Activated T-cell treated with anti-CD3 and anti-CD28 coated beads, Interleukin-2, amount 50 U/mL, for 72 hours (primary cell): ENCODE measurements at regions not wholly inside any gene's neighbourhood (a gene's known extent, or its start where the extent isn't known, plus 50 kb on each side); places are given as distances from the start of the nearest gene placed in this dataset.

Source experiments
- ATAC-seq, 2 donors: fragments of 150-1000 bp; cut with Tn5 transposase; replicated peaks in 1 of 2; 2 replicates each; pipeline ENCODE4 v1.10.0; 2021; ENCODE audit warnings: moderate library complexity in 2 of 2, mild to moderate bottlenecking in 1 of 2
- DNase-seq, 2 donors: peaks; one replicate each; pipeline ENCODE4 v3.0.0; 2021 to 2022; ENCODE audit warnings: mixed read lengths in 1 of 2
- H3K27ac Mint-ChIP-seq: one replicate; pipeline ENCODE4 v1.8.0; 2022; ENCODE audit warnings: mild to moderate bottlenecking, moderate library complexity, mixed read lengths
- H3K27me3 Mint-ChIP-seq: one replicate; pipeline ENCODE4 v1.8.0; 2022; ENCODE audit warnings: low read depth, mixed read lengths
- H3K36me3 Mint-ChIP-seq, 2 donors: one replicate each; pipeline ENCODE4 v1.8.0; 2022; ENCODE audit warnings: mixed read lengths in 2 of 2, mild to moderate bottlenecking in 1 of 2; ENCODE audit not compliant: insufficient read depth in 2 of 2
- H3K4me1 Mint-ChIP-seq: one replicate; pipeline ENCODE4 v1.8.0; 2022; ENCODE audit warnings: low read depth, mixed read lengths
- H3K4me3 Mint-ChIP-seq, 2 donors: one replicate each; pipeline ENCODE4 v1.8.0; 2022; ENCODE audit warnings: mild to moderate bottlenecking in 2 of 2, mixed read lengths in 2 of 2, moderate library complexity in 2 of 2
- H3K9me3 Mint-ChIP-seq, 2 donors: one replicate each; pipeline ENCODE4 v1.8.0; 2022; ENCODE audit warnings: mixed read lengths in 2 of 2

DNA sequence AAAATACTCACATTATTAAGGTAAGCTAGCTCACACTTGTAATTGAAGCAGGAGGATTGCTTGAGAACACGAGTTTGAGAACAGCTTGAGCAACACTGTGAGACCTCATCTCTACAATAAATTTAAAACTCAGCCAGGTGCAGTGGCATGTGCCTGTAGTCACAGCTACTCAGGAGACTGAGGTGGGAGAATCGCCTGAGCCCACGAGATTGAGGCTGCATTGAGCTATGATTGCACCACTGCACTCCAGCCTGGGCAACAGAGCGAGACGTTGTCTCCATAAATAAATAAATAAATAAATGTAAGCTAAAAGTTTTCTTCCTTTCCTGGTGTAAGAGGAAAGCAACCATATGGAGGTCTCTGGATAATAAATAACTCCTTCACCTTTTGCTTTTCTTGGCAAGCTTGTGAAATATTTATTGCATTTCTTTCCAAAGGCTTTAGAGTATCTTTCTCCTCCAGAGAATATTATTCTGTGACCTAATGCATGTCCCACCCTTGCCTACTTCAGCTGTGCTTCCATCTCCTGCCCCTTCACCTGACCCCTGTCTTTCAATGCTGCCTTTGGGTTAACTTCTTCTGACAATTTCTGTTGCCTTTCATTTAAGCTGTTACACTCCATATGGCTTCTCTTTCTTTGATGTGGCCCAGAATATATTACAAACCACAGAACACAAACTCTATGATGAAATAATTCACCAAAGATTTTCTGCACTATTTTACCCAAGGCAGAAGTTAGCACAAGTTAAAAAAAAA is 280.7 kb upstream of the RND3 start:
- ATAC-seq (no peak), DNase-seq (no peak)
- no peaks in the 10 kb centered on the region for H3K27me3 Mint-ChIP-seq
- H3K9me3 Mint-ChIP-seq = peaks cover 0 to 4% of the 10 kb centered on the region in 2 donors
- no peak overlapping the region for H3K27ac Mint-ChIP-seq
- H3K4me3 Mint-ChIP-seq = no peak overlapping the region
- no peaks in the 10 kb centered on the region for H3K4me1 Mint-ChIP-seq
- no peaks in the 10 kb centered on the region for H3K36me3 Mint-ChIP-seq

- H3K9me3 Mint-ChIP-seq = peaks cover 0 to 4% of the 10 kb centered on the region in 2 donors
- H3K27me3 Mint-ChIP-seq = no peaks in the 10 kb centered on the region
- ATAC-seq (no peak), DNase-seq (no peak)
- H3K27ac Mint-ChIP-seq = no peak overlapping the region
- H3K4me3 Mint-ChIP-seq = no peak overlapping the region
- H3K36me3 Mint-ChIP-seq = no peaks in the 10 kb centered on the region
- H3K4me1 Mint-ChIP-seq = no peaks in the 10 kb centered on the region
These were observed 275.1 kb upstream of the RND3 start for GRCh38 chr2:150762571-150762970.

DNA sequence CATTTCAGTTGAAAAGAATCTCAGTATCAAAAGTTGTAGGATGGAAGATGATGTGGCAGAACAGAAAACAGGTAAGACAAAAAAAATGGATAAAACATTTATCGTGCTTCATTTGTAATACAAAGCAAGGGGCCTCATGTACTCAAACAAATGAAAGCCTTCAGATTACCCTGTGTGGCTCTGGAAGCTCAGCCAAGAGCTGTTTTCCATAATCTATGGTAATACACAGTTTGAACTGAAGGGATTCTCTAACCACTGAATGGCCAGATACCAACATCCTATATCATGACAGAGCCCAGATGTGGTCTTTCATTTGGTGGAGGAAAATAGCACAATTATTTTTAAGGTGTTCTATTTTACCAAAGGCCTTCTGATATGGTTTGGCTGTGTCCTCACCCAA is 272.1 kb upstream of the RND3 start:
- Mint-ChIP-seq H3K9me3 (peaks cover 0 to 2% of the 10 kb centered on the region in 2 donors), H3K27me3 (no peaks in the 10 kb centered on the region), H3K27ac (no peak overlapping the region), H3K4me1 (no peaks in the 10 kb centered on the region), H3K4me3 (no peak overlapping the region), H3K36me3 (no peaks in the 10 kb centered on the region)
- ATAC-seq (no peak), DNase-seq (no peak)

DNA sequence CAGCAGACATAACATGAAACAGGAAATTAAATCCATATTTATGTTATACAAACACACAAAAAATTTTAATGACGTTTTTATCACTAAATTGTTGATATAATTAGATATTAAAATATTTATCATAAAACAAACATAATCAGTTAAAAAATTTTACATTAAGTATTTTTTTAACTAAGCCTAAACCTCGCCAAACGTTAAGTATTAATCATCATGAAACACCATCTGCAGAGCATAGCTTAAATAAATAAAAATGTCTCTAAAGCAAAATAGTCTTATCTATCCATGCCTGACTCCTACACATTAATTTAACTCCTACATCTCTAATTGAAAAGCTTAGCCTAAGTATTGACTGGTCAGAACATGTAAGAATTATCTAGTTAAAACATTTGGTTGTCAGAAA is 271.6 kb upstream of the RND3 start:
- DNase-seq = no peak
- no peaks in the 10 kb centered on the region for H3K4me1 Mint-ChIP-seq
- no peaks in the 10 kb centered on the region for H3K36me3 Mint-ChIP-seq
- ATAC-seq = no peak
- no peak overlapping the region for H3K4me3 Mint-ChIP-seq
- no peaks in the 10 kb centered on the region for H3K27me3 Mint-ChIP-seq
- peaks cover 0 to 1% of the 10 kb centered on the region in 2 donors for H3K9me3 Mint-ChIP-seq
- no peak overlapping the region for H3K27ac Mint-ChIP-seq

- Mint-ChIP-seq H3K9me3 (peaks cover 1 to 3% of the 10 kb centered on the region in 2 donors), H3K4me3 (no peak overlapping the region), H3K4me1 (no peaks in the 10 kb centered on the region), H3K36me3 (no peaks in the 10 kb centered on the region), H3K27me3 (no peaks in the 10 kb centered on the region), H3K27ac (no peak overlapping the region)
- DNase-seq (no peak), ATAC-seq (no peak)
These were observed 264.8 kb upstream of the RND3 start for GRCh38 chr2:150752229-150752628.

DNA sequence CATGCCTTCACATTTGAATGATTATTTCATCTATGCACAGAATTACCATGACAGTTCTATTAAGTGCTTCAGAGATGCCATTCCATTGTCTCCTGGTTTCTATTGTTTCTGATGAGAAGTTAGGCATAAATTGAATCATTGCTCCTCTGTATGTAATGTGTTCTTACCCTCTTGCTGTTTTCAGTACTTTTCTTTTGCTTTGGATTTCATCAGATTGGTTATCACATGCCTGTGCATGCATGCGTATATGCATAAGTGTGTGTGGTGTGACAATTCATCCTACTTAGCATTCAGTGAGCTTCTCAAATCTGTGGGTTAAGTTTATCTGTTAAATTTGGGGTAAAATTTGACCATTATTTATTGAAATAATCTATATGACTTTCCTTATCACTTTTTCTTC is 263.3 kb upstream of the RND3 start:
- no peak overlapping the region for H3K4me3 Mint-ChIP-seq
- H3K27me3 Mint-ChIP-seq = no peaks in the 10 kb centered on the region
- ATAC-seq (no peak), DNase-seq (no peak)
- peaks cover 1 to 3% of the 10 kb centered on the region in 2 donors for H3K9me3 Mint-ChIP-seq
- H3K36me3 Mint-ChIP-seq = no peaks in the 10 kb centered on the region
- H3K27ac Mint-ChIP-seq = no peak overlapping the region
- H3K4me1 Mint-ChIP-seq = no peaks in the 10 kb centered on the region

DNA sequence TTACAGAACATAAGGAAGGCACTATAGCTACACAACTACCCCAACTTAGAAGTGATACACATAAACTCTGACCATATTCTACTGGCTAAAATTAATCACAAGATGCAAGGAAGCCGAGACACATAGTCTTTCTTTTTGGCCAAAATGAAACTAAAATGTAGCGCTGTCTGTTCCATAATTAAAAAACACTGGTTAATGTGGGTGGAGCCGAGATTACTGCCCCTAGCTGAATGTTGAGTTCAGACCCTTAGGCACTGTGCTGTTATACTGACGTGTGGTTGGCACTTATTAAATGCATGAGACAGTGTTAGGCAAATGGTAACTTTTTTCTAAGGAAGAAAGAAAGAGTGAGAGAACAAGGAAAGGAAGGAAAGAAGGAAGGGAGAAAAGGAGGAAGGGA is 254.6 kb upstream of the RND3 start:
- Mint-ChIP-seq H3K36me3 (no peaks in the 10 kb centered on the region), H3K27me3 (no peaks in the 10 kb centered on the region), H3K4me1 (no peaks in the 10 kb centered on the region), H3K27ac (no peak overlapping the region), H3K9me3 (no peaks in the 10 kb centered on the region), H3K4me3 (no peak overlapping the region)
- ATAC-seq (no peak), DNase-seq (no peak)

- DNase-seq (no peak), ATAC-seq (no peak)
- no peaks in the 10 kb centered on the region for H3K9me3 Mint-ChIP-seq
- no peak overlapping the region for H3K4me3 Mint-ChIP-seq
- peaks cover 6% of the 10 kb centered on the region for H3K27me3 Mint-ChIP-seq
- H3K36me3 Mint-ChIP-seq = no peaks in the 10 kb centered on the region
- H3K27ac Mint-ChIP-seq = no peak overlapping the region
- H3K4me1 Mint-ChIP-seq = no peaks in the 10 kb centered on the region
These were observed 248.5 kb upstream of the RND3 start for GRCh38 chr2:150735894-150736498.

GRCh38 chr2:150733051-150733618 is 245.7 kb upstream of the RND3 start:
- Mint-ChIP-seq H3K4me3 (no peak overlapping the region), H3K36me3 (no peaks in the 10 kb centered on the region), H3K27ac (no peak overlapping the region), H3K9me3 (no peaks in the 10 kb centered on the region), H3K4me1 (no peaks in the 10 kb centered on the region), H3K27me3 (peaks cover 6% of the 10 kb centered on the region)
- ATAC-seq = no peak
- no peak for DNase-seq

DNA sequence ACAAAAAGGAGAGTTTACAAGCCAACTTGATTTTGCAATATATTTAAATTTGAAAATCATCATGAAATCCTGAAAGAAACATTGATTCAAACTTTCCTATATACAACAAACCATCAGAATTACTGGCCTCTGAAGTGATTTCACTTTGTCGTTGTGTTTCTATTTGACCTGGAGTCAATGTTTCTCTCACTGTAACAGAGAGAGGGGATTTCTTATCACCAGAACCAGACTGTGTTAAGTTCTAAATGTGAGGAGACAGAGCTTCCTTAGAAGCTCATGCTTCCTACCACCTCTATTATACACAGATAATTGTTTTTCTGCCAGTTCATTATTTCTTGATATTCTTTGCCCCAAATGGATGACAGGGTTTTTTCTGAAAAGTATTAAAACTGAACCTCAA is 245.0 kb upstream of the RND3 start:
- Mint-ChIP-seq H3K27ac (no peak overlapping the region), H3K4me1 (no peaks in the 10 kb centered on the region), H3K9me3 (no peaks in the 10 kb centered on the region), H3K4me3 (no peak overlapping the region), H3K36me3 (no peaks in the 10 kb centered on the region), H3K27me3 (peaks cover 6% of the 10 kb centered on the region)
- DNase-seq (no peak), ATAC-seq (no peak)

DNA sequence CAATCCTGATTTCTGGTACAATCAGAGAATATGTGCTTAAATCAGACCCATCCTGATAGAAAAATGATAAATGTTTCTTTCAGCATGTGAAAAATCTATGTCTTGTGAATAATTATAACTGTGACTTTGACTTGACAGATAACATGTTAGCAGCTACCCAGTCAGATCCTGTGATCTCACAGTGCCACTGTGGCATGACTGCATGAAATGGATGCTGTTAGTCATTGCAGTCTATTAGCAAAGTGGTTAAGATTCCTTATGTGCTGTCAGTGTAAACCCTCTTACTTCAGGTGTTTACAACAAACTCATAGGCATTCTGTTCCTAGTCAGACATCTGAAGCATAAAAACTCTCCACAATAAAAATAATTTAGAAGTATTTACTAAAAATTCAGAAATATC is 244.6 kb upstream of the RND3 start:
- ATAC-seq = no peak

GRCh38 chr2:150729495-150729955 is 242.1 kb upstream of the RND3 start:
- H3K4me3 Mint-ChIP-seq = no peak overlapping the region
- ATAC-seq = no peak
- no peak for DNase-seq
- H3K27me3 Mint-ChIP-seq = peaks cover 6% of the 10 kb centered on the region
- no peaks in the 10 kb centered on the region for H3K9me3 Mint-ChIP-seq
- H3K27ac Mint-ChIP-seq = no peak overlapping the region
- no peaks in the 10 kb centered on the region for H3K4me1 Mint-ChIP-seq
- H3K36me3 Mint-ChIP-seq = no peaks in the 10 kb centered on the region

More for the DNA sequence above, 244.6 kb upstream of the RND3 start:
- DNase-seq = no peak
- Mint-ChIP-seq H3K9me3 (no peaks in the 10 kb centered on the region), H3K27ac (no peak overlapping the region), H3K4me1 (no peaks in the 10 kb centered on the region), H3K27me3 (peaks cover 6% of the 10 kb centered on the region), H3K36me3 (no peaks in the 10 kb centered on the region), H3K4me3 (no peak overlapping the region)

DNA sequence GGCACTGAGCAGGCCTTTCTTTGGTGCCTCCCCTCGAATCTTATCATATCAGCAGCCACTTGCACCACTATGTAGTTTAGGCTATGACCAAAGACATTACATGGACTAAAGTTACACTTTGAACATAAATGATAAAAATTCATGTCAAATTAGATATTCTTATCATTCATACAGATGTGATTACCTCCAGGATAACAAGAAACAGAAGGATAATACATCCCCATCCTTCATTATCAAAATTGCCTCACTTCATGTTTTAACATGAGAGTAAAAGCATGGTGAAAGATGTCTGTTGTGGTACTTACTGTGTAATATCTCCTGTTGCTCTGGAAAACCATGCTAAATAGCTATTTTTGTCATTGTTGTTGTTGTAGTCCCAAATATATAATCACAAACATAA is 230.8 kb upstream of the RND3 start:
- Mint-ChIP-seq H3K4me1 (no peaks in the 10 kb centered on the region), H3K36me3 (no peaks in the 10 kb centered on the region), H3K27ac (no peak overlapping the region), H3K27me3 (no peaks in the 10 kb centered on the region), H3K4me3 (no peak overlapping the region), H3K9me3 (peaks cover 0 to 2% of the 10 kb centered on the region in 2 donors)
- no peak for DNase-seq
- no peak for ATAC-seq
